ENCODE measurements at regions not wholly inside any gene's neighbourhood (a gene's known extent, or its start where the extent isn't known, plus 50 kb on each side); places are given as distances from the start of the nearest gene placed in this dataset.

DNA sequence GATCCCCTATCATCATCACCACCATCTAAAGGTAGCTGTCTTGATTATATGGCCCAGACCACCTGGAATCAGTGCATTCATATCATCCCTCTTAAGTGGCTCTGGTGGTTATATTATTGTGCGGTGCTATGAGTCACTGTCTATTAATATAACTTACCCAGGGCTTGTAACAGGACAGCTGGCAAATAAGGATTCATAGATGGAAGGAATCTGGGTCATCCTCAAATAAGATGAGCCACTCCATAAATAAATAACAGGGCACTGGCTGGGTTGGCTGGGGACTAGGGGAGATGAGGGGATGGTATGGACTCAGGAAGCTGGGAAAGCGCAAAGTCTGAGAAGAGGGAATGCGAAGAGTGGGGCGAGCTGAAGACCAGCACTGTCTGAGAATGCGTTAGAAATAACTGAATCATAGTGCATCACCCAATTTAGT, 216.1 kb downstream of the NUAK1 start:
- TF ChIP-seq CTCF (IDR thresholded peaks at IDR 0.05) (no peak), POLR2A (IDR thresholded peaks at IDR 0.05) (no peak)

Measured in uterus (tissue), 2 donors.